ENCODE measurements at regions not wholly inside any gene's neighbourhood (a gene's known extent, or its start where the extent isn't known, plus 50 kb on each side); places are given as distances from the start of the nearest gene placed in this dataset.

DNA sequence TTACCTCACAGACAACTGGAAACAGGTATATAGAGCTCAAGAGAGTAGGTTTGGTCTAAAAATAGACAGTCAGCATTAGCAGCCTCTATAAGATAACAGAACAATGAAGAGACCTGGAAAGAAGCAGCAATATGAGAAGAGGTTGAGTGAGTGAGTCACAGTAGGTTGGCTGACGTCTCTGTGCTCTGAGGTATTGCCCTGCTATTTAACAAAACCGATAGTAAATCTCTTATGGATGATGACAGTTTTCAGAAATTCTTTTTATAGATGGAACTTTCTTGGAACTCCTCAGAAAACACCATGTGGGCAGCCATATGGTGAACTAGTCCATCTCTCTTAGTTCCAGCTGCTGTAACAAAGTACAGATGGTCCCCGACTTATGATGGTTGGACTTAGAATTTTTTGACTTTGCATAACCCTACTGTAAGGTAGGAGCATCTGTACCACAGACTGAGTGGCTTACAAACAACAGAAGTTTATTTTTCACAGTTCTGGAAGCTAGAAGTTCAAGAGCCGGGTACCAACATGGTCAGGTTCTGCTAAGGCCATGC is 123.5 kb downstream of the MBD2 start:
- no peak for DNase-seq

DNA sequence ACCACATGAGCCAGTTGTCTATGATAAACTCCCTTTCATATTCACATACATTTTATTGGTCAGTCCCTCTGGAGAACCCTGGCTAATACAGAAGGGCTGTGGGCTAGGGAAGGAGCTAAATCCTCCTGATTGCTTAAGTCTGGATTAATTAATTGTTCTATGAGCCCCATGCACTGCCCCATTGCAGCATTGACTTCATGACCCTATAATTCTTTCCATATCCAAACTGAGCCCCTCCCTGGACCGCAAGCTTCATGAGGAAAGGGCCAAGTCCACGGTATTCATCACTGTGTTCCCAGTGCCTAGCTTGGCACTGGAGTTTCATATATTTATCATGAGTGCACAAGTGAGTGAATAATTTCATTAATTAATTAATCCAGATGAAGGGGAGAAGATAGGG is 124.0 kb downstream of the MBD2 start:
- DNase-seq = no peak

DNA sequence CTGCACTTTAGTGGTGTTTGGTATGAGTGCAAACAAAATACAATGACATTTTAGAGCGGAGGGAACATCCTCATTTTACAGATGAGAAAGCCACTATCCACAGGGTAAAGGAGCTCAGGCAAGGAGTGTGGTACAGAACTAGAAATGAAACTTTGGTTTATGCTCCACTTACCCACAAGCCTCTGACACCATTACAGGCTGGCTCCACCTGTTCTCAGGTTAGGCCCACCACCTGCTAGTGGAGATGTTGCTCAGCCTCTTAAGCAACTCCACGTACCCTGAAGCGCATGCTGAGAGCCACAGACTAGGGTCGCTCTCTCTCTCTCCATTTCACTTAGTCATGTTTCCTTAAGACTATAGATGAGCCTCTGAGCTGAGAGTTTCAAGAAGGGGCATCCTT is 130.0 kb downstream of the MBD2 start:
- DNase-seq = no peak

DNA sequence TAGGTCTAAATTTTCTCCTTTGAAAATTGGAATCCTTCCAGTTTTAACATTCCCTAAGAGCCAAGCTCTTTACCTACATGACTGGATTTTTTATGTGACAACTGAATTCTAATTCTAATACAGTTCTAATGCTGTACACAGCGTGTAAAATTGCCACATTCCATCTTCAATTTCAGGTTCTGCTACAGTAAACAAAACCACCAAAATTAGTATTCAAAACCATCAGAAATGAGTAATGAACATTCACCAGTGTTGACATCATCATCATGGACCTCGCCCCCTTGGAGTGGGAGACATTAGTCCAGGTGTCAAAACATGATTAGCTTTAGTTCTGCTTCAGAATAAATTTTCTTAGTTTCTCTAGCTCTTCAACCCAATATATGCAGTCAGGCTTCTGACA is 133.6 kb downstream of the MBD2 start:
- no peak for DNase-seq

DNA sequence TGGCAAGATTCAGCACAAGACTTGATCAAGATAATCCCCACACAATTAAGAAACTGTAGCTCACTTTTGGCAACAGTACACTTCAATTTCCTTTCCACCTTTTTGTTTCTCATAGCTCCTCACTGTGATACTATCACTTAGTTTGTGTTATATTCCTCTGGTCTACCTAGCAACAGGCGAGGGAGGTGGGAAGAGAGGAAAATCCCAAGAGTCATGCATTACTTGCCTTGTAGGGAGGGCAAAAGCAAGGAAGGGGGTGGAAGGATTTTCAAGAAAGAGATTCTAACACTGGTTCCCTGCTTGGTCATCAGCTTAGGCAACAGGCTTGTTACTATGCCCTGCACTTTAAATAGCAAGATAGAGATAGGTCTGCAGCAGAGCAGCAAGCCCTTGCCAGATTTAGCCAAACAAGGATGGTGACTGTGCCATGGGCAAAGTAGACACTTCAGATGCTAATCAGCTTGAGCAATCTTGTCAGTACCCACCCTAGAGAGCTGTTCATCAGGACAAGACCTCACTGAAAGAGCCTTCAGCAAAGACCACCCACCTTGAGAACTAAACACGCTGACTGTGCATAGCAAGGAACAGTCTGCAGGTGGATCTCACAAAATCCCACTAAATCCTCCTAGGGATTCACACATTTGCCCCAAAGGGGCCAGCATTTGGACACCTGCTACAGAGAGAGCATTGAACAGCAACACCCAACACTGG is 134.6 kb downstream of the MBD2 start:
- DNase-seq = no peak

DNA sequence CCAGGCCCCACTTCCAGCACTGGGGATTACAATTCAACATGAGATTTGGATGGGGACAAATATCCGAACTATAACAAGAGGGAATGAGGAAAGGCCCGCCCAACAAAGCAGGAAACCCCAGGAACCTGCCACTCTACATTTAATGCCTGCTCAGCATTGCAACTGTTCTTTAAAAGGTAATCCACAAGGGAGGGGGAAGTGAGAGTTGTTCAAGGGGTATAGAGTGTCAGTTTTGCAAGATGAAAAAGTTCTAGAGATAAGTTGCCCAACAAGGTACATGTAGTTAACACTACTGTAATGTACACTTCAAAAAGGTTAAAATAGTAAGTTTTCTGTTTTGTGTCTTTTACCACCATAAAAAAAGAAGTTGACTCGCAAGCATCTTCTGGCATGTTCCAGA is 137.6 kb downstream of the MBD2 start:
- DNase-seq = no peak

DNA sequence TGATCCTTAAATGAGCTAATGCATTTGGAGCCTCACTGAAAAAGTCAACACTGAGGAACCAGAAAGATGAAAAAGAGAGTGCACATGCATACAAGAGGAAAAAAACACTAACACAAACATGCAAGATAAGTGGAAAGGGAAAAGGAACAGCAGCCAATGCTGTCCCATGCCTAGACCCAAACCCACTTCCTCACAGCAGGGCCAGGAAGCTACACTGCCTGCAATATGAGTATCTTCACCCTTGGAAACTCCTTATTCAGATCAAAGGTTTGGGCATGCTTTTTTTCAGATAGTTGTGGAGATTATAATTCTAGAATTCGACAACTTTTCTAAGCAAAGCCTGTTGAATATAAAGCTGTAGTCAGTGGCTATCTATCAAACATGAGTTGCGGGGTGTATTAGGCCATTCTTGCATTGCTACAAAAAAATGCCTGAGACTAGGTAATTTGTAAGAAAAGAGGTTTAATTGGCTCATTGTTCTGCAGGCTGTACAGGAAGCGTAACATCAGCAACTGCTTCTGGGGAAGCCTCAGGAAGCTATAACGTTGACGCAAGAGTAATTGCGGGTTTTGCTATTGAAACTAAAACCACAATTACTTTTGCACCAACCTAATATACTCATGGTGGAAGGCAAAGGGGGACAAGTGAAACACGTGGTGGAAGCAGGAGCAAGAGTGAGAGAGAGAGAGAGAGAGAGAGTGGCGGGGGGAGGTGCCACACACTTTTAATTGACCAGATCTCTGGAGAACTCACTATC is 138.2 kb downstream of the MBD2 start:
- peak in 1 of 2 donors; percentile 13 for DNase-seq

DNA sequence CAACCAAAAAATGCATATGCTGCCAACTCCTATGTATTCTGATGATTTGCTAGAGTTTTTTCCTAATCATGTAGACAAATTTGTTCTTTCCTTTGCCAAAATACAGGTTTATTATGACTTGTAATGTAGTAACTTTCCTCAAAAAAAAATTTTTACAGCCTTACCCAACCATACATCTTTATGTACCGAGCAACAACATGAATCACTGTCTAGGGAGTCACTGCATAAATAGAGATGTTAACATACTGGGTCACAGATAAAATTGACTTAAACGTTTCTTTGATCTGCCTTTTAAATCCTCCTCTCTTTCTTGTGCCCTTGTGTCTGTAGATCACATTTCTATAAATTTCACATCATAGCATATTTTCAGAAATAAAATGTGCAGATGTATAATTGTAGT is 143.6 kb downstream of the MBD2 start:
- DNase-seq = no peak

DNA sequence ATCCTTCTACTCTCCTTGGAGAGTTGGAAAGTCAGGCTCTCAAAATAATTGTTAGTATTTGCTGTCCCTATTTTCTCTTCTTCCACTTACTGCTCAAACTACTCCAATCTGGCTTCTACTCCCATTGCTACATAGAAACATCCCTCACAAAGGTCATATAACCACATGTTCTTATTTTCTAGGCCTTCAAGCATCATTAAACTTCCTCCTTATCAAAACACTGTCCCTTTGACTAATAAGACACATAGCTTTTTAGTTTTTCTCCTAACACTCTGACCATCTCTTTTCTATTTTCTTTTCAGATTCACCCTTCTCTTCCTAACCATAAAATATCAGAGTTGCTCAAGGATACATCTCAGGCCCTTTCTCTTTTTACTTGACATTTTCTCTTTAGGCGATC is 148.3 kb downstream of the MBD2 start:
- no peak for DNase-seq

DNA sequence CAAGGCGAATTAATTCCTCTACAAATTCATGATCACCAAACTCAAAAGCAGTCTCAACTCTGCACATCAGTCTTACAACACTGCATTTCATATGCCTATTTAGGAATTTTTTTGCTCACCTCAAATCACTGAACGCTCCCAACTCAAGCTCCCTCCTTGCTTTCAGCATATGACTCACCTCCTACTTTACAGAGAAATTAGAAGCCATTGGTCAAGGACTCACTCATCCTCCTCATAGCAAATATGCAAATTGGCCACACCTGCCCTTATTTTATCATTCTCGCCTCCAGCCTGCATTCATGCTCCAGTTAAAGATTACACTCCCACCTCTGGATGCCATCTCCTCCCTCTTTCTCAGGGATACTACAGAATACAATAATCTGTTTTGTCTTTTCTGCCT is 148.8 kb downstream of the MBD2 start:
- no peak for DNase-seq

DNA sequence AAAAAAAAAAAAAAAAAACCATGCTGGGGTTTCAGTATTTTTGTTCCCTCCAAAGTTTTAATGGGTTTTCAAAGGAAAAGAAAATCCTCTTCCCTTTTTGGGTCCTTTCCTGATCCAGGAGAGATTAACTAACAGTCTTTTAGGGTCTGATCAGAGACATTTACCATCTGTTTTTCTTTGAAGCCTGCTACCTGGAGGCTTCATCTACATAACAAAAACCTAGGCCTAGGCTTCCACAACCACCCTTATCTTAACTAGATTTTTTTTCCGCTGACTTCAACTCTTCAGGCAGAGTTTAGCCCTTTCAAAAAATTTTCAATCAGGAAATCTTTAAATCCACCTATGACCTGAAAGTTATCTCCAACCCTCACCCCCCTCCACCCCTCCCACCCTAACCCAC is 154.7 kb downstream of the MBD2 start:
- DNase-seq = no peak

DNA sequence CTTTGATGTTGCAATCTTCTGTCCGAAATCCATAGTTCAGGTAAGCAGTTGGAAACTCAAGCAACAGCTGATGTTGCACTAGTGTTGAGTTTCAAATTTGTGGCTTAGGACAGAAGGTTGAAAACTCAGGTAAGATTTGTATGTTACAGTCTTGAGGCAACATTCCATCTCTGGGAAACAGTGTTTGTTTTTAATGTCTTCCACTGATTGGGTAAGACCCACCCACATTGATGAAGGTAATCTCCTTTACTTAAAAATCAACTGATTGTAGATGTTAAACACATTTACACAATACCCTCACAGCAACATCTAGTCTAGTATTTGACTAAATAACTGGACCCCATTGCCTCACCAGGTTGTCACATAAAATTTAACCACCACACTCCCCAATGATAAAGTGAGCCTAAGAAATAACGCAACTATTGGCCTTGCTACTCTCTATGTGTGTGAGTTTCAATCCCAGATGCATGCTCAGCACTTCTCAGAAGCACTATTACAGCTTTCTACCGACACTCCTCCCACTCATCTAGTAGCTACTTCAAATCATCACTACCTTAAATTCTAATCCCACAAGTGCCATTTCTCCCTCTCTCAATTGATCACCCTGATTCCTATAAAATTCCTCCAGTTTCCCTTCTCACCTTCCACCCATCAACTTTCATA is 164.0 kb downstream of the MBD2 start:
- DNase-seq = no peak

DNA sequence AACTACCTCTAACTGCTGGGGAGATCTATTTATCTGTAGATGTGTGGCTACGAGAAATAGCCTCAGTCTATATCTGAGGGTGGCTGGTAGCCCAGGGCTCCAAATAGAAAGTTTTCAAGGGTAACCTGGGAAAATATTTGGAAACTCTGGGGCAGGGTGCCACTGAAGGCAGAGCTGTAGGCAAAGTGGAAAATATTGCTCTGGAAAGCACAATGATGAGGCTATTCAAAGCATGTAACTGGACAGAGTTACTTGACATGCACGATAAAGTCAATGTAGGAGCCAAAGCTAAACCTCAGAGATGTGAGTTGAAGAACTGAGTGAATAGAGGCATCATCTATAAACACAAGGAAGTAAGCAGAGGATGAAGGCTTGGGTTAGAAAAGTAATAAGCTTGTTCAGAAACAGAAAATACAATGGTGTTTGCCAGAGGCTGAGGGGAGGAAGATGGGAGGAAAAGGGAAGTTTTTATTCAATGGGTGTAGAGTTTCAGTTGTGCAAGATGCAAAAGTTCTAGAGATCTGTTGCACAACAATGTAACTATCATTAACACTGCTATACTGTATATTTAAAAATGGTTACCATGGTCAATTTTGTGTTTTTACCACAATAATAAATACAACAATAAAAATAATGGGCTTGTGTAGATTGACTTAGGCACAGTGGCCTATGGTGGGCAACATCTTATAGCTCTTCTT is 171.6 kb downstream of the MBD2 start:
- no peak for DNase-seq

DNA sequence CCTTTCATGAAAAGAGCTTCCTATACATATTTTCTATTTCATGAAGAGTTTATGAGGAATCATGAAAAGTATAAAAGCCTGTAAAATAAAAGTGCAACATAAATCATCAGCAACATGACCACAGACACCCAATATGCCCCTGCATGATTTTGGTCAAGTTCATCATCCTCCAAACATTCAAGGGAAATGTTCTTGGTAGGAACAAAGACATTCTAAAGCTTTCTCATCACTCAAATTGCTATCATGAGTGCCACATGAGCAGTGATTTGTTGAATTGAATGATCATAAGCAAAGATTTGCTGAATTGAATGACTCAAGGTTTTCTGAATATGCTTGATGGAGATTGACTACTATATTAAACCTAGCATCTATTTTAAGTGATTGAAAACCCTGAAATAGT is 172.2 kb downstream of the MBD2 start:
- DNase-seq = no peak

DNA sequence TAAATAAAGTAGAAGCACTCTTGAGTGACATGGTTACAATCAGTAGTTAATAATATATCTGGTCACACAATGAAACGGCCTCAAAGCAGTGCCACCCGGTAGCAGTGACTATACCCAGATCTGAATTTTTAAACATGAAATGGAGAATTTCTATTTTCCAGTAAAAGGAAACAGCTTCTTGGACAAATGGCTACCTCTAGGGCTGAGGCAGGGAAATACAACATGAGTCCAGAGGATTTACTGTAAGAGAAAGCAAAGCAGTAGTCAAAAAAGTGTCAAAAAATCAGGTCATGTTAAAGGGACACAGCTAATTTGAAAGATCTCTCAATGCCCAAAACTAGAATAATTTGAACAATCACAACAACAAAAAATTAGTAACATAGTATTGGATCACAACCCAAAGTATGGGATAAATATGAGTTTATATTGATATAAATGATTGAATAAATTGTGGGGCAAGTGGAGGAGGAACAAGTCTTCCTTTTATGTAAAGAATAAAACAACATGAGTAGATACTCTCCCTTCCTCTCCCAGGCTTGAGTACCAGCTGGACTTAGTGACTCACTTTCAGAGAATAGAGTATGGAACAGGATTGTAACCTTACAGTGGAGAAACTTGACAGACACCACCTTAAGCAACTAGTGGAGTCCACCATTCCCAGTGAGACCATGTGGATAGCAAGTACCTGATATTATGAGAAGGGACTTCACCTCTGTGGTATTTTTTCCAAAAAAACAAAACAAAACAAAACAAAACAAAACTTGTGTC is 180.8 kb downstream of the MBD2 start:
- no peak for DNase-seq

DNA sequence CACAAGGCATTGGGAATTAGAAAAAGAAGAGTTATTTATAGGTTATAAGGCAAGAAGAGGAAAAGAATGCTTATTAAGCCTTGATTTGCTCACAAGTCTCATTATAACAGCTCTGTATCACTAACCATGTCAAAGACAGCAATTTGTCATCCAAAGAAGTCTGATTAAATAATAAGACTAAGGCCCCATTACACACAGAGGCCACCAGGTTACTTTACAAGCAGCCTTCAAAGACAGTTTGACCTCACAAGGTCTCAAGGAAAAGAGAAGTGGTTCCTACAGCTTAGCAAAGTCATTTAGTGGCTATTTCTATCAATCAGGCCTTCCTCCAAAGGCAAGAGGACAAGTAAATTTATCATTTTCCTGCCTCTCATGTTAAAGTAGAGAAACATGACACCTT is 188.5 kb downstream of the MBD2 start:
- DNase-seq = no peak

DNA sequence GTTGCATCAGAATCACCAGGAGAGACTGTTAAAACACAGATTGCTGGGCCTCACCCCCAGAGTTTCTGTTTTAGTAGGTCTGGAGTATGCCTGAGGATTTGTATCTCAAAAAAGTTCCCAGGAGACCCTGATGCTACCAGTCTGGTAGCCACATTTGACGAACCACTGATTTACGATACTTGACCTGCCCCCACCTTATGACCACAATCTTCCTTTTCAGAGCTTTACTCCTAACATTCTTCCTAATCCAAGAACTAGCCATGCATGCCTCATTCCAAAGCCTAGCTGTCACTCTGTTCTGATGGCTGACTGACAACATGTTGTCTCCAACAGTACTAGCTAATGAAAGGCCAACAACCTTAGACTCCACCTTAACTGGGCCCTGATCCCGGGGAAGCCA is 191.4 kb downstream of the MBD2 start:
- no peak for DNase-seq

DNA sequence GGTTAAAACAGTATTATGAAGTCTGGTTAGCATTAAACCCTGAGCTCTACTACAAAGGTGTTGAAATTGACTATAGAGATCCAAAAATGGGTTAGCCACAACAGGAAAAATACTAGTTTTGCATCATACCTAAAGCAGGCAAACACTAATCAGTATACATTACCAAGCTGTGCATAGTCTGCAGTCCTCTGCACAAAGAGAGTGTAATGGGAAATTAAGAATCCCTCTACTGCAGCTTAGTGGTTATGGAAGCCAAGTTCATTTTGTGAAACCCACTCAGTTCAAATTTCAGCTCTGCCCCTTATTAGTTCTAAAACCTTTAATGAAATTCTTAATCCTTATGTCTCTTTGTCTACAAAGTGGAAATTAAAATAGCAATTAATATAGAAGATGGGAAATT is 192.1 kb downstream of the MBD2 start:
- no peak for DNase-seq

DNA sequence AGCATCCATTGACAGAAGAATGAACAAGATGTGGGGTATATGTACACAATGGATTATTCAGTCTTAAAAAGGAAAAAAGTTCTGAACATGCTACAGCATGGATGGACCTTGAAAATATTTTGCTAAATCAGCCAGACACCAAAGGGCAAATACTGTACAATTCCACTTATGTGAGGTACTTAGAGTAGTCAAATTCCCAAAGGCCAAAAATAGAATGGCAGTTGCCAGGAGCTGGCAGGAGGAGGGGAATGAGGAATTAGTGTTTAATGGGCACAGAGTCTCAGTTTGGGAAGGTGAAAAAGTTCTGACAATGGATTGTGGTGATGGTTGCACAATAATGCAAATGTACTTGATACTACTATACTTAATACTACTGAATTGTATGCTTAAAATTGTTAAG is 193.2 kb downstream of the MBD2 start:
- no peak for DNase-seq

DNA sequence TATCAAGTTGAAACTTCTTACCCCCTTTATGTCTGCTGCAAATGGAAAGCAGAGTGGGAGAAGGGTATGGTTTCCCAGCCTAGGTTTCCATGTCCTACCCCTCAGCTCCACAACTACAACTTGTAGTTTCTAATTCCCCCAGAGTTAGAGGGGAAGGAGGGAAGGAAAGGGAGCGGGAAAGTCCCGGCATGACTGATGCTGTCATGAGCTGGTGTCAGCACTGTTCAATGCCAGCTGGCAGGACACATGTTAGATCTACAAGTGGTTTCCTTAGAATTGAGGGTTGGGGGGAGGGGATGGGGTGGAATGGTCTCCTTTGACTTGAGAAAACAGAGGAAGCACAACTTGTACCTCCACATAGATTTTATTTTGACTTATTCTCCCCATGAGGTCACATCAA is 194.0 kb downstream of the MBD2 start:
- DNase-seq = no peak

DNA sequence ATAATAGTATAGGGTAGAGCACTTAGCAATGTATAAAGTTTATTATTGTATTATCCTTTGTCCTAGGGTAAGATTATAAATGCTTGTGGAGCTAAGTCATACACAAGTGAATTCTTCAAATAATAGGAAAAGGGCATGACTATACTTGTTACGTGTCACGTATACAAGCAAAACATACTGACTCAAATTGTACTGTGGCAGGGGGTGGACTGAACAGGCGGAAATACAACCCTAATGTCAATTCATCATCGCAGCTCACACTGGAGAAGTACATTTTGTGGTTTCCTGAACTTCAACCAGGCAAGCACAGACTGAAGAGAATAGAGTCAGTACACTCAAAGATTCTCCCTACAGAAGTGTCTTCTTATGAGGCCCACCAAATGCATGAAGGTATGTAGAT is 201.0 kb downstream of the MBD2 start:
- no peak for DNase-seq

DNA sequence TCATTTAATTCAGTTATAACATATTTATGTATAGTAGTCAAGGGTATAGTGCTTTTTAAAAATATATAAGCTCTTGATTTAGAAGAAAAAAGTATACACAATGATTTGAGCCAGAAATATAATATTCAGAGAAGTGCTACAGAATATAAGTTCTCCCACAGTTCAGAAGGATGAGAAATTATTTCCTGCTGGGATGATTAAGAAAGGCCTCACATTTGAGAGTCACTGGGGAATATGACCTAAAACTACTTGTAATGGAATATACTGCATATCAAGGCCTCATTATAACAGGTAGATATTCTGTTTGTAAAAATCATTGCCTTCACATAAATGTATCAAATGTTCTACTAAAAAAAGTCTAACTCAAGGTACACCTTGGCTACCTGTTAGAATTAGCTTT is 203.5 kb downstream of the MBD2 start:
- no peak for DNase-seq
